GM10266 (cell line): ENCODE measurements at regions not wholly inside any gene's neighbourhood (a gene's known extent, or its start where the extent isn't known, plus 50 kb on each side); places are given as distances from the start of the nearest gene placed in this dataset.

Experiments used
- DNase-seq: peaks from one replicate; pipeline ENCODE4 v3.0.0; 2012; ENCODE audit errors: extremely low spot score
- TF ChIP-seq, protein P1 (sequence below): IDR thresholded peaks from 2 replicates; pipeline ENCODE4 v1.5.1; 2012; ENCODE audit warnings: mild to moderate bottlenecking, low read depth; ENCODE audit not compliant: control insufficient read depth, insufficient read depth; ENCODE audit errors: missing control alignments

DNA sequence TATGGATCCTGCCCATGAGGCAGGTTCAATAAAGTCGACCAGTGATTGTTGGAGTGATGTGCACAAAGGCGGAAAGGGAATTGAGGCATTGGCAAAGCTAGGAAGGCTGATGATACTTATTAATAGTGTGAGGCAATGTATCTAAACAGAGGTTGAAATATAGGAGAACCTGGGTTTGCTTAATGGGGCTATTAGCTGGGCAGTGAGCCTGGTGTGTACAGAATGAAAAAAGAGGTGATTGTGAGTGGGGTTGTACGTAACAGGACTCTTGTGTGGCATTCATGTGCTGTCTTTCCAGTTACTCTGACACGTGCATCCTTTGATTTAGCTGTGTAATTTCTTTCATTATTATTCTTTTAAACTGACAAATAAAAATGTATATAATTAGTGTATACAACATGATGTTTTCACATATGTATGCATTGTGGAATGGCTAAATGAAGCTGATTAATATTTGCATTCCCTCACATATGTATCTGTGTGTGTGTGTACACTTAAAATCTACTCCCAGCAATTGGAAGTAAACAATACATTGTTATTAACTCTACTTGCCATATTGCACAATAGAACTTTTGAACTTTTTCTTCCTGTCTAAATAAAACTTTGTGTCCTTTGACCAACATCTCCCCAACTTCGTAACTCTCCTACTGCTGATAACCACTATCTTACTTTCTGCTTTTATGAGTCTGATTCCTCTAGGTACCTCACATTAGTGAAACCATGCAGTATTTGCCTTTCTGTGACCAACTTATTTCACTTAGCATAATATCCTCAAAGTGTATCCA lies 220.5 kb upstream of the SLC35B3 start:
- DNase-seq: no peak
- TF ChIP-seq, protein P1, sequence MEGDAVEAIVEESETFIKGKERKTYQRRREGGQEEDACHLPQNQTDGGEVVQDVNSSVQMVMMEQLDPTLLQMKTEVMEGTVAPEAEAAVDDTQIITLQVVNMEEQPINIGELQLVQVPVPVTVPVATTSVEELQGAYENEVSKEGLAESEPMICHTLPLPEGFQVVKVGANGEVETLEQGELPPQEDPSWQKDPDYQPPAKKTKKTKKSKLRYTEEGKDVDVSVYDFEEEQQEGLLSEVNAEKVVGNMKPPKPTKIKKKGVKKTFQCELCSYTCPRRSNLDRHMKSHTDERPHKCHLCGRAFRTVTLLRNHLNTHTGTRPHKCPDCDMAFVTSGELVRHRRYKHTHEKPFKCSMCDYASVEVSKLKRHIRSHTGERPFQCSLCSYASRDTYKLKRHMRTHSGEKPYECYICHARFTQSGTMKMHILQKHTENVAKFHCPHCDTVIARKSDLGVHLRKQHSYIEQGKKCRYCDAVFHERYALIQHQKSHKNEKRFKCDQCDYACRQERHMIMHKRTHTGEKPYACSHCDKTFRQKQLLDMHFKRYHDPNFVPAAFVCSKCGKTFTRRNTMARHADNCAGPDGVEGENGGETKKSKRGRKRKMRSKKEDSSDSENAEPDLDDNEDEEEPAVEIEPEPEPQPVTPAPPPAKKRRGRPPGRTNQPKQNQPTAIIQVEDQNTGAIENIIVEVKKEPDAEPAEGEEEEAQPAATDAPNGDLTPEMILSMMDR: no peak

DNA sequence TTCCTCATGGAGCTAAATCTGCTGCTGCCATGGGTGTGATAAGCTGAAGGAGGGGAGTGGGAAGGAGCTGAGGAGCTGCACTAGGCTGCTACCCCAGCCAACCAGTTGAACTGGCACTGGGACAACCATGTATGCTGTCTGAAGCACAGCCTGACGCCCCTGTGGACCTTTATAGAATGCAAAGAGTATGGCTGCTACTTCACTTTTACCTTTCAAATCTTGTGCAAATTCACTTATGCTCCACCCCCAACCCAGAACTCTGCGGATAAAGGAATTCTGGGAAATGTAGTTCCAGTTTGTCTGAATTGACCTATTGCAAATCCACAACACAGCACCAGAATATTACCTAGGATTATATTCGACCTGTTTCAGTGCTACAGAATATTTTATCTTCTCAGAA lies 217.4 kb upstream of the SLC35B3 start:
- DNase-seq: no peak
- TF ChIP-seq, protein P1: no peak

DNA sequence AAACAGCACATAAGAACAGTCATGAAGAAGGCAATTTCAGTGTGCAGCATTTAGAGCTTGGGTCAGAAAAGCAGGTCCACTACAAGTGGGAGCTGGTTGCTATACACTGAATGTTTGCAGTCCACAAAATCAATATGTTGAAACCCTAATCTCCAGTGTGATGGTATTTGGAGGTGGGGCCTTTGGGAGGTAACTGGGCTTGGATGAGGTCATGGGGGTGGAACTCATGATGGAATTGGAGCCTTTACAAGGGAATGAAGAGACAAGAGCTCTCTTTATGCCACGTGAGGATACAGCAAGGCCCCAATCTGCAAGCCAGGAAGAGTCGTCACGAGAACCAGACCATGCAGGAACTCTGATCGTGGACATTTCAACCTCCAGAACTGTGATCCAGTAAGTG lies 216.7 kb upstream of the SLC35B3 start:
- no peak for DNase-seq
- TF ChIP-seq, protein P1: no peak

DNA sequence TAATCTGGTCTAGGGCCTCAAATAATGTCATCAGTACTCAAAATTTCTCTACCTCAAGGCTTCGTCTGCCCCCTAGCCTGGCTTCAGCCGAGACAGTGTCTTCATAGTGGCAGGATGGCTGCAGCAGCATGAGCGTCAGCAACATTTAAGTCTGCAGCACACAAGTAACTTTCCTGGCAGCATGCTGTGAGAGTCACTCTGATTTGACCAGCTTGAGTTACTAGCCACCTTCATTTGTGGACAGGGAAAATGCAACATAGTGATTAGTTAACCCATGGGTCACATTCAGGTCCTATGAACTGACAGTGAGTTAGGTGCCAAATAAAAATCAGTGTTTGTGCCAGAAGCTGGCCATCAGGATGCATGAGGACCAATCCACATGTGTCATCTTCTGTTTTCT lies 209.9 kb upstream of the SLC35B3 start:
- TF ChIP-seq, protein P1: no peak
- no peak for DNase-seq

DNA sequence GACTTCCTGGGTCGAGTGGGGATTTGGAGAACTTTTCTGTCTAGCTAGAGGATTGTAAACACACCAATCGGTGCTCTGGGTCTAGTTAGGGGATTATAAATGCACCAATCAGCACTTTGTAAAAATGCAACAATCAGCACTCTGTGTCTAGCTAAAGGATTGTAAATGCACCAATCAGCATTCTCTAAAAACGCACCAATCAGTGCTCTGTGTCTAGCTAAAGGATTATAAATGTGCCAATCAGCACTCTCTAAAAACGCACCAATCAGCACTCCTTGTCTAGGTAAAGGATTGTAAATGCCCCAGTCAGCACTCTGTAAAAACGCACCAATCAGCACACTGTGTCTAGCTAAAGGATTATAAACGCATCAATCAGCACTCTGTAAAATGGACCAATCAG lies 209.0 kb upstream of the SLC35B3 start:
- DNase-seq: no peak
- TF ChIP-seq, protein P1: no peak

DNA sequence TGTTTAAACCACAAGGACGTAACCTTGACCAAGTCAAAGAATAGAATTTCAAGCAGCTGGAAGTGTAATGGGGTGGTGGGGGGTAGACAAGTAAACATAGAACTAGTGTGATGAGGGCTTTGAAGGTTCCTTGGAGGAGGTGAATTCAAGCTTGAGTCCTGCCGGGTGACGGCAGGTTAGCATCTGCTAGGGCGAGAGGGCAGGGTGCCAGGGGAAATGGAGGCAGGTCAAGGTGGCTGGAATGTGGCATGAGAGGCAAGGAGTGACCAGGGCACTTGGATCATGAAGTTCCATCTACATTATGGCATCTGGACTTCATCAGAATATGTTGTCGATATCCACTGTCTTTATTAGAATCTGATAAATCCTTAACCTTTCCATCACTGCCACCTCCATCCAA lies 207.5 kb upstream of the SLC35B3 start:
- no peak for DNase-seq
- TF ChIP-seq, protein P1: no peak

DNA sequence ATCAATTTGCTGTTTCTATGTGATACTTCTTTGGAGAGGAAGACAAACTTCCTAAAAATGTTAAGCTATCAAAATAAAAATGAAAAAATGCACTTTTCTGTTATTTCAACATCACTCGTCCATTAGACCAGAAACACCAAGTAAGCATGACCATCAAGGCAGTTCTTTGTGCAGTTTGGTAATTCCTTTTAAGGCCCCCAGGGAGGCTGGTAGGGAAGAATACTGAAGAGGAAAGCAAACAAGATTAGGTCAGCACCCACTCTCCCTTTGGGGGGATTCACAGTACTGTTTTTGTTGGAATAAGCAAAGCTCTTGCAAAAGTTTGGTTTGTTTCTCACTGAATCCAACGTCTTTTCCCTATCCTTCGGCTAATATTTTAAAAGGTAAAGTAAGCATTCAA lies 206.8 kb upstream of the SLC35B3 start:
- no peak for DNase-seq

More for the DNA sequence above, 206.8 kb upstream of the SLC35B3 start:
- TF ChIP-seq, protein P1: no peak
